HG02610 (cell line): ENCODE measurements at regions not wholly inside any gene's neighbourhood (a gene's known extent, or its start where the extent isn't known, plus 50 kb on each side); places are given as distances from the start of the nearest gene placed in this dataset.

Source experiments
- ATAC-seq: cut with Tn5 transposase; IDR thresholded peaks from one replicate; pipeline ENCODE4 v1.9.1; 2021; ENCODE audit warnings: mild to moderate bottlenecking, moderate library complexity; ENCODE audit not compliant: unreplicated experiment

DNA sequence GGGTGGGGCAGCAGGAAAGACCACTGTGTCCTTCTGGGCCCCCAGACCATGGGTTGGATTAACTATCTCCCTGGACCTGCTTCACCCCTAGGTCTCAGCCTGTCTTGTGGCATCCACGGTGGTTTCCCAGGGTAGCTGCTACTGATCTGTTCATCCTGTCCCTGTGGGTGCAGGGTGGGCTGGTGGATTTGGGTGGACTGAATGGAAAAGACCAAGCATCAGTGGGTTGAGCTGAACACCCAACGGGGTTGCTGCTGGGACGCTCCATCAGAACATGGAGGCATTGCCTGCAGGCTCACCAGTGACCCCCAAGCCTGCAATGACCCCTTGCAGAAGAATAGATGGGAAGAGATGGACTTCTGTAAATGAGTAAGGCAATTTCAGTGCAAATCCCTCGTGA, 812.1 kb downstream of the TBC1D22A start:
- no peak for ATAC-seq

DNA sequence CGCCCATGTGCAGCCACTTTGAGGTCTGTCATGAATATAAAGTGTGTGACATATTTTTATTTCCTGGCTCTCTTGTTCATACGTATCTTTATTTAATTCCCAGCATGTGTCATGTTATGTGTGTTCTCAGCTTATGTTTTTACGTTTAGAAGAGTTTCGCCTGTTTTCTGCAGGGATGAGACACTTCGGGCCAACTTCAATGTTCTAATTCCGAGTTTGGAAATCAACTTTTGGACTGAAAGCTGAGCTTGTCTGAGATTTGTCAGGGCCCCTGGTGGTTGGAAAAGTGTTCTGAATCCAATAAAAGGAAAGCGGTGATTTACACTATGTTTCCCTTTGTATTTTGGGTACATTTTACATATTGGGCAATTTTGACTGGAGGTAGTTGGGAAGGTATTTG, 810.7 kb downstream of the TBC1D22A start:
- ATAC-seq, result no peak

DNA sequence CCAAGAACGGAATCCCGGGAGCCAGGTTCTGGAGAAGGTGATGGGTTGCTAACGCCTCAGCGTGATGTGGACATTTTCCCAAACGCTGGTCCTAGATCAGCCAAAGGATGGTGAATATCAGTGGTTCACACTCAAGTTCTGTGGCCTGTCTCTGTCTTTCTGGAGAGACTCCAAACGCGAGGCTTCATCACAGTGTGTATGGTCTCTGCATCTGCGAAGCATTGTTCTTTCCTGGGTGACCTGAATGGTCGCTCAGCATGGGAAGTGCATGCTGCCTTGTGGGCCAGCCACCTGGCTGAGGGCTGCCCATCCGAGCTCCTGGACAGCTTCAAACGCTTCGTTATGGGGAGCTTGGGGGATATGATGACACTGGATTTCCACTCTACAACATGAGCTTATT, 810.0 kb downstream of the TBC1D22A start:
- ATAC-seq, result no peak

DNA sequence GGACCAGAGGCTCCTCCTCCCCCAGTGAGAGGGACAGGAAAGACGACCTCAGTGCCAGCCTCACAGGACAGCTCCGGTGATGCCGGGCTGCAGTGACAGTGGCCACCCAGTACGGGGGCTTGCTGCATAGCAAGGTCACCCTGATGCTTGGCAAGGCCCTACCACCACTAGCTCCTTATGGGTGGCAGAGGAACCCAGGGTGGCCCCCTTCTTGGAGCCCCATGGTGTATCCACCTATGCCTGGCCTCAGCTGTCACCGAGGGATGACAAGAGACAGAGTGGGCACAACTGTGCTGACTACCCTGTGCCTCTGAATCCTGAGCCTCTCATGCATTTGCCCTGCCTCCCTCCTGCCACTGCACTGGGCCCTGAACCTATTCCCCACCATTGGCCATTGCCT, 809.2 kb downstream of the TBC1D22A start:
- no peak for ATAC-seq

DNA sequence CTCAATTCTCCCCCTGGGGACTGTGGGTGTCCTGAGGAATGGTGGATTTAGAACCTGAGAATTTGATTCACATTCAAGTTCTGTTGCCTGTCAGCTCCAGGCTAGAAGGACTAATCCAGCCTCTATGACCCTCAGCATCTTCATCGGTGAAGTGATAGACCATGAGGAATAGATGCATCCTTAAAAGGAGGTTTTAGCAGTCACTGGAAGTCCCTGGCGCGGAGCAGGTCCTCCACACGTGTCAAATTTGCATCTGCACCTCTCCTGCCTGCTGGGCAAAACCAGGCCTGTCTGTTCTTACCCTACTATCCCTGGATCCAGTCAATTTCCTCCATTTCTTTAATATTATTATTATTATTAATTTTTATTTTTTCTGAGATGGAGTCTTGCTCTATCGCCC, 808.4 kb downstream of the TBC1D22A start:
- no peak for ATAC-seq

DNA sequence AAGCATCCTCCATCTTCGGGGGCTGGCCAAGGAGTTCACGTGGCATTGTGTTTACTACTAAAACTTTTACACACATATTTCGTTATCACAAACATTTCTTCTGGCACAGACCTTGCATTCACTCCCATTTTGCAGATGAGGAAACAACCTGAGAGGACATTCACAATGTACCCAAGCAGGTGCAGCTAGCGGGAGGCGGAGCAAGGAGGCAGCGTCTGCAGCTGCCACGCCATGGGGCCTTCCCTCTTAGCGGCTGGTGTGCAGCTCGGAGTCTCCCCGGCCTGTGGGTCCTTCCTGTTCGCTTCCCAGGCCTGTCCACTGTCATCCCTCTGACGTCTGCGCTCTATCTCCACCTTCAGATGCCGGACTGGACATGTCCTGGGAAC, 807.8 kb downstream of the TBC1D22A start:
- no peak for ATAC-seq

DNA sequence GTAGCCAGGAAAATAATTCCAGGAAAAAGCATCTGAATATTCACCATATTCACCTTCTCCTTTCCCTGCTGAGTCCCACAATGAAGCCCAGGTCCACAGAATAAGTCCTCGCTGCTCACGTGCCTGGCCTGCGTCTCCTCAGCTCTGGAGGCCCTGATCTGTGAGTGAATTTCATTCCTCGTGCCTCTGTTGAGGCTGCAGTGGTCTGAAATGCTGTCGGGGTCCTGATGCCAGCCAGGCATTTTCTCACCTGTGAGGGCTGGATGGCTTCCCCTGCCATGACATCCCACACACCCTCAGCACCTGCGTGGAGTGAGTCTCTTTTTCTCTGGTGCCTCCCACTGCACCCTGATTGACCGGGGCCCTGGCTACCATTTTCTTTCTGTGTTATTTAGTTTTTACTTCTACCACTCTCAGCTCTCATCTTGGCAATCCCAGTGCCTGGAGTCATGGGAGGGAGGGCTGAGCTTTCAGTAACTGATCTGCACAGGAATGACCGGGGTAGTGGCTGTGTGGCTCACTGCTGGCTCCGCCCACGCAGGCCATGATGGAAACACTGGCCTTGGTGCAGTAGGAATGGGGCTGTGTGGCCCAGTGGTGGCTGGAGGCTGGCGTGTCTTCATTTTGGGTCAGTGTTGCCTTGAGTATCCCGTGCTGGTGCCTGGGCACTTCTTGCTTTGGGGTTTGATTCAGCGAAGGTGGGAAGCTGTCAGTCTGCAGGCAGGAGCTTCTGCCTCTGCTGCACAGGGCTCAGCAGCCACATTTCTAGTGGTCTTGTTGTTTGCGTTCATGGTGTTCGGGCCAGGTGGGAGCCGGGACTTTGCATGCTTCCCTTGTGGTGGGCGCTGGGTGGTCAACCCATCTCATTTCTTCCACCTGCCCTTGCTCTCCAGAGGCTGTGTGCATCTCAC, 807.2 kb downstream of the TBC1D22A start:
- no peak for ATAC-seq

DNA sequence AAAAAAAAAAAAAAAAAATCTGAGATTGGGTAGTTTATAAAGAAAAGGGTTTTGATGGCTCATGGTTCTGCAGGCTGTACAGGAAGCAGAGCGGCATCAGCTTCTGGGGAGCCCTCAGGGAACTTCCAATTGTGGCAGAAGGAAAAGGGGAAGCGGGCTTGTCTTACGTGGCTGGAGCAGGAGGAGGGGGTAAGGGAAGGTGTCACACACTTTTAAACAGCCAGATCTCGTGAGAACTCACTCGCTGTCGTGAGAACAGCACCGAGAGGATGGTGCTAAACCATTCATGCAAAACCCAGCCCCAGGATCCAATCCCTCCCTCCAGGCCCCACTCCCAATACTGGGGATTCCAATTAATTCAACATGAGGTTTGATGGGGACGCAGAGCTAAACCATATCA, 806.2 kb downstream of the TBC1D22A start:
- no peak for ATAC-seq

DNA sequence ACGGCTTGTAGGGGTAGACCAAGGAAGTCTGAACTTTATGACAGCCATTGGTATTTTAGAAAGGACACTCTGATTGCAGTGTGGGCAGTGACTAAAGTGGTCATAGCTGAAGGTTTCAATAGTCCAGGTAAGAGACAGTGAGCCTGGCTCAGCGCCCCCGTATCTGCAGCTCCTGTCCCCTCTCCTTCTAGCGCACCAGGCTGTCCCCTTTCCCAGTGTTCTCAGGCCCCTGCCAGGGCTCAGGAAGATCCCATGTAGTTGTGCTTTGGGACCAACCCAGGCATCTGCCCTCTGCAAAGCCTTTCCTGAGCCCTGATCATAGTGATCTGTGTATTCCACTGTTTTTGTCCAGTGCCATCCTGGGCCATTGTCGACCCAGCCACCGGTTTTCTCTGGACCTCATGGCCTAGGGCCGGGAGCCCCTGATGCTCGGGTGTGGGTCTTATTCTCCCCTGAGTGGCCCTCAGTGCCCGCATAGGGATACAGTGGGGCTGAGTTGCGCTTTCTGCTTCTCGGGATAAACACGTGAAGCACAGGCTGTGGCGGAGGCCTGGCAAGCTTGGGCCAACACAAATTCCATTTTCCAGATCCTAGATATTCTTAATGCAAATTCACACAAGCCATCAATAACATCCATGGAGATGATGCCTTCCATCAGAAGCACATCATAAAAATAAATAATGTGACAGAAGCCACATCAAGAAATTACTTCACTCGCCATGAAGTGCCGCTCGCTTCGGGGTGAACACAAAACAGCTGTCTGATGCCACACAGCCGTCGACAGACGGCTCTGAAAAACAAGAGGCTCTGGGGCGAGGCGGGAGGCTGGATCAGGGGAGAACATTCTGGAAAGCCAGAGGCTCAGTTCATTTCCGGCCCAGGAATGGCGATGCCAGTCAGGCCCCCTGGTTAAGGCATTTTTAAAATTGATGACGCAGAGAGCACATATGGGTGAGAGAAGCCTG, 805.0 kb downstream of the TBC1D22A start:
- ATAC-seq, result no peak

DNA sequence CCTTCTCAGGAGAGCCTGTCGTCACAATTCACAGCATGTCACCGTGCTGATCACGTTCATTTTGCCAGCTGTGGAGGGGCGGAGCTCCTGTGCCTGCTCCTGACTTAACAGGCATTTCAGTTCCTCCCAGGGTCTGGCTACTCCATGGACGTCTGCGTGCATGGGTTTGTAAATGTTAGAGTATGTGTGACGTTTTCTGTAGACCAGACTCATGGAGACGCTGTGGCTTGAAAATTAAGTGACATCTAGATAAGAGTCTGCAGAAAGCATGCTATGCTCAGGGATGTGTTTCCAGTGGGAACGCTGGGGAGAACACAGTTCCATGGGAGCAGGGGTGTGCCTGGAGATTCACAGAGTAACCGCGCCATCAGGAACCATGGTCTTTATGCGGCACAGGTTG, 804.0 kb downstream of the TBC1D22A start:
- ATAC-seq, result no peak

DNA sequence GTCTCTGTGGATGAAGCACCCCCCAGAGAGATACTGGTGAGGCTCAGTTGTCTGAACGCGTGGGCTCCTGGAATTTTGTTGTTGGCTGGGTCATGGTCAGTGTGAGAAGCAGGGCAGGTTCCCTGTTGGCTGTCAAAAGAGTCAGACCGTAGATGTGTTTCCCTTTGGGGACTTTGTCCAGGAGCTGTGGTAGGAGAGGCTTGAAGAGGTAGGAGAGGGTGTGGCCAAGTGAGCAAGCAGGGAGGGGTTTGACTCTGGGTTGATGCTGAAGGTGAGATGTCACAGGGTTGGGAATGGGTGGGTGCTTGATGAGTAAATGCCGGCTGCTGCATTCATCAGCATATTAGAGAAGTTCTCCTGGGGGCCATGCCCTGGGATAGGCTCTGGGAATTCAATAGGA, 803.2 kb downstream of the TBC1D22A start:
- no peak for ATAC-seq

DNA sequence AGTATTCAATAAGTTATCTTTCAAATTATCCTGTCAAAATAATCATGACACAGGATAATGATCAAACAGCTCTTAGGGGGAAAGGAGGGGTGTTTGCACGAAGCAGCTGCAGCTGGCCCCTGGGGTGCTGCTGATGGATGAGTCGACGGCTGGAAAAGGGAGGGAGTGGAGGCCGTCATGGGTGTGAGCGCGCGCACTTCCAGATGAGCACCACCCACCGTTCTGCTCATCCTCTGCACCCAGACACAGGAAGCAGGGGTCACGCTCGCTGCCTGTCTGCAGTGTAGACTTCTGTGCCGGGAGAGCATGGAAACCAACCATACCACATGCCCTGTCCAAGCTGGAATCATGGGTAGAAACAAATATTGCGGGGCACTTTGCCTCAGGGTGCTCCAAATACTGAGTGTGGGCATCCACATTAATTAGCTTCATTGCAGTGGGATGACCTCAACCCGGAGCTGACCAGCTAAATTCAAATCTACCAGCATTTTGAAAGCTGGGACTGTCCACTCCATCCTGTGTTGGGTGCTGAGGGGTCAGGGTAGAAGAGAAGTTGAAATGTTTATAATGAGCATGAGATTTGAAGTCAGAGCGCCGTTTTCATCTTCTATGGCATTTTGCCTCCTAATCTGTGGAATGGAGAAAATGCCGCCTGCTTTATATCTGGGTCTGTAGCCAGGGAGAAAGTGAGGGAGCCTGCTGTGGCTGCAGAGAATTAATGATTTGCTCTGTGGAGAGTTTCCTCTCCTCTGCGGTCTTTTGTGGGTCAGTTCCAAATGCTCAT, 802.4 kb downstream of the TBC1D22A start:
- ATAC-seq, result no peak

DNA sequence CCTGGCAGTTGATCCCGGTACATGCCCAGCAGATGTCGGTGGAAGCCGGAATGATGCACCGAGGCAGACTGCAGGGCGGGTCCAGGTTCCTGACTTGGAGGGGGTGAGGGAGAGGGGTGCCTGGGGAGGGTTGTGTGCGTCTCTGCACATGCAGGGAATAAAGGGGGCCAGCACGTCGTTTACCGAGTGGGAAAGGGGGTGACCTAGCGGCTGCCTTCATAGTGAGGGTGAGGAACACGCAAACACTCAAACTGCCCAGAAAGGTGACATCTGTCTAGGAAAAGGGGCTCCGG, 801.7 kb downstream of the TBC1D22A start:
- ATAC-seq, result no peak

DNA sequence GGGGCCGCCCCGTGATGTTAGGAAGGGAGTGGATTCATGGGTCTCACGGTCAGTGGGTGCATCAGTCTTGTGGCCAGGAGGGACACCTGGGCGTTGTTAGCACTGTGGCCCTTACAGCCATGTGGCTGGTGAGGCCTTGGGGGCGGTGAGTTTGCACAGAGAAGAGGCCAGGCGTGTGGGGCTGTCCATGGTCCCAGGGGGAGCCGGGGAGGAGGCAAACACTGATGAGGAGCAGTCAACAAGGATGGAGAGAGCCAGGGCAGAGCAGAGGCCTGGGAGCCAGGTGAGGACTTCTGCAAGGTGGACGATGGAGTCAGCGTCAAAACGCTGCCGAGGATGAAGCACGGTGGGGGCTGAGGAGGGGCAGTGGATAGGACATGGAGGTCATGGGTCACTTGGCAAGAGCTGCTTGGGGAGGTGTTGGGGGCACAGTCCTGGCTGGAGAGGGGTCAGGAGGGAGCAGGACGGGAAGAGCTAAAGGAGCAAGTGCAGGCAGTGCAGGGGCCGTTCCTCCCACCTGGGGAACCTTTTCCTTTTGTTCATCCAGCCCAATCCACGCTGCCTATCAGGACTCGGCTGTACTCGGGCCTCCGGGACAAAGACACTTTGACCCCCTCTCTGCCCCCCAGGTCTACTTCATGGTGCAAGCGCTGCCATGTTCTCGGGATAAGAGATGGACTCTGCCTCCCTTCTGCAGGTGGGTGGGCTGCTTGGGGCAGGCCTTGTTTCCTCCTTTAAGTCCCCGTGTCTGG, 801.1 kb downstream of the TBC1D22A start:
- ATAC-seq, result no peak

DNA sequence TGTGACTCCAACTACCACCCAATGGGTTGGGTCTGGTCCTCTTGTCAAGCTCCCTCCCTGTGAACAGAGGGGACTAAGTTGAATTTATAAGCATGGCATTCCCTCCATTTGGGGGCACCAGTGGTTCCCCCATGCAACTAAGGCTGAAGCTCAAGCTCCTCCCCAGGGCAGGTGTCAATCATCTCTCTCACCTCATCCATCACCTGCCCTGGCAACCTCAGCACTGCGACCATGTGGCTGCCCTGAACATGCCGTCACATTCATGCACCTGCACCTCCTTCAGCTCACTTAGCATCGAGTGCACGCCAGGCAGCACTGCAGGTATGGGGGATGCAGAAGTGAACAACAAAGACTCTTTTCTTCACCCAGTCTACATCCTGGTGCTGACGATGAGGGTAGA, 799.3 kb downstream of the TBC1D22A start:
- ATAC-seq, result no peak

DNA sequence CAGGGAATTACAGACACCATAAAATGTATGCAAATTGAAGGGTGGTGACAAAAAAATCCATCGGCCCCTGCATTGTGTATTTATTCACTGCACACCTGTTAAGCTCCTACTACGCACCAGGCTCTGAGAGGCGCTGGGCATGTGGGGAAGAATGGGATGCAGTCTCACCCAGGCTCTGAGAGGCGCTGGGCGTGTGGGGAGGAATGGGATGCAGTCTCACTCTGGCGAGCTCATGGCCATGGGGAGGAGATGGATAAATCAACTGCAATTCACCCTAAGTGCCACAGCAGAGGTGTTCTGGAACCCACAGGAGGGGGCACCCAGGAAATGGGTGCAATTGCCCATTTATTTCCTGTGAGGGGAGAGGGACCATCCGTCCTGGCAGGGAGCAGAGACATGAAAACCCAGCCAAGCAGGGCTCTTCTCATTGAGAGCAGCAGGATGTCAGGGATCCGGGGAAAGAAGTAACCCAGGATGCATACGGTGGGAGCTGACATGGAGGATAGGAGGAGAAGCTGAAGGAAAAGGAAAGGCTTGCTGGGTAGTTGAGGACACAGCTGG, 798.7 kb downstream of the TBC1D22A start:
- ATAC-seq, result no peak

DNA sequence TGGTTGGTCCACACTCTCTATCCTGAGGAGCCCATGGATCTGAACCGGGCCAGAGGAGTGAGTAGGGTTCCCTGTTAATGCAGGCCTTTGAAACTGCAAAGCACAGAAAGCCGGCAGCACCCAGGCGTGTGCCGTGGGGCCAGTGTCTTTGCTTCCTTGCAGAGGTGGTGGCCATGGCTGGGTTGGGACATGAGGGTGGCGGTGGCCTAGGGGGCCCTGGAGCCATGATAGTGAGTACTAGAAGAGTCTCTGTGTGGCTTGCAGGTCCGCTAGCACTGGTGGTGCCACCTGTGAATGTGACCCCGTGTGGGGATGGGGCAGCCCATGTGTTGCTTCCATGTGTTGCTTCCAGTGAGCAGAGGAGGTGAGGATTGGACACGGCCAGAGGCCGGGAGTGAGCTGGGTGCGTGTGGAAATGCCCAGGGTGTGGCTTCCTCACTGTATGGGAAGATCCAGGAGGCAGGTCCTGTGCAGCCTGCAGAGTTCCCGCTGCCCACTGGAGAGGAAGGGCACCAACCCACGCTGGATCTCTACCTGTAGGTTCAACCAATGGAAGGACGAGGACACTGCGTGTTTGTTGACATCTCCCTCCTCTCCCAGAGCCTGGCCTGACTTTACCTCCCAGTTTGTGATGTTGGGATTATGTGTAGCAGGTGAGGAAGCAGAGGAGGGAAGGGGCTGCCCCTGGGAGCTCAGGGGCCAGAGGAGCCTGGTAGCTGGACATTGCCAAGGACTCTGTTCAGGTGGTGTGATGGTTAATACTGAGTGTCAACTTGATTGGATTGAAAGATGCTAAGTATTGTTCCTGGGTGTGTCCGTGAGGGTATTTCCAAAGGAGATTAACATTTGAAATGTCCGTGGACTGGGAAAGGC, 796.6 kb downstream of the TBC1D22A start:
- no peak for ATAC-seq

DNA sequence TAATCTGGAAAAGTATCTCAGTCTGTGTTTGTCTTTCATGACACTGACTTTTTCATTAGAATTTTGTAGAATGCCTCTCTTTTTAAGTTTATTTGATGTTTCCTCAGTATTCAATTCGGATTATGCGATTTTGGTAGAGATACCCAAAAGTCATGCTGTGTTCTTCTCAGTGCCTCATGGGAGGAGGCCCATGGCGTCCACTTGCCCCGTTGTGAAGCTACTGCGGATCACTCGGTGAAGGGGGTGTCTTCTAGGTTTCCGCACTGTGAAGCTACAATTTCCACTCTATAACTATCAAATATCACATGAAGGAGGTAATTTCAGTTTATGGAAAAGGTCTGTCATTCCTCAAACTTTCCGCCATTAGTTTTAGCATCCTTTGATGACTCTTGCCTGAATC, 794.0 kb downstream of the TBC1D22A start:
- ATAC-seq, result no peak

DNA sequence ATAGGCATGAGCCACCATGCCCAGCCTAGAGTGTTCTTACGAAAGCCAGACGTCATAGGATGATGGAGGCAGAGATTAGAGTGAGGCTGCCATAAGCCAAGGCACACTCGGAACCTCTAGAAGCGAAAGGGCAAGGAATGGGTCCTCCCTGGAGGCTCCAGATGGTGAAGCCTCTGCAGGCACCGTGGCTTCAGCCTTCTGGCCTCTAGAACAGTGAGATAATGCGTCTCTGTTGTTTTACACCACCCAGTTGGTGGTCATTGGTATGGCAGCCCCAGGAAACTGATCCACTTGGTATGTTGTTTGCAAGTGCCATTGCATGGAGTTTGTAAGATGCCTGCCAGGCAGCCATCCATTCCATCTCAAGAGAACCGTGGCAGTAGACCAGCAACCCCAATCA, 791.0 kb downstream of the TBC1D22A start:
- no peak for ATAC-seq
